Transverse colon (tissue), 4 donors: ENCODE measurements at regions not wholly inside any gene's neighbourhood (a gene's known extent, or its start where the extent isn't known, plus 50 kb on each side); places are given as distances from the start of the nearest gene placed in this dataset.

Source experiments
- CTCF ChIP-seq, 5 experiments: fragments of 200-600 bp in 3 of 5; fragments of 450-650 bp in 2 of 5; sonication (generic) in 3 of 5; IDR thresholded peaks; 1 replicate in 2 of 5; 2 replicates in 3 of 5; pipeline ENCODE4 v1.5.1; 2016 to 2017; ENCODE audit warnings: antibody characterized with exemption in 5 of 5, inconsistent platforms in 3 of 5, mild to moderate bottlenecking in 2 of 5, moderate library complexity in 1 of 5
- EP300 ChIP-seq: sonication (generic); formaldehyde crosslinking; IDR thresholded peaks from one replicate; pipeline ENCODE4 v1.6.1; 2017; ENCODE audit warnings: antibody characterized with exemption, low read depth
- POLR2A ChIP-seq: fragments of 450-650 bp; IDR thresholded peaks from one replicate; pipeline ENCODE4 v1.6.1; 2016; ENCODE audit warnings: antibody characterized with exemption, mild to moderate bottlenecking, moderate library complexity
- POLR2AphosphoS5 ChIP-seq, 3 donors: sonication (generic); formaldehyde crosslinking; IDR thresholded peaks; one replicate each; pipeline ENCODE4 v1.6.1; 2016; ENCODE audit warnings: antibody characterized with exemption in 3 of 3

GRCh38 chr5:106818552-106818951 is 852.2 kb downstream of the EFNA5 start:
- TF ChIP-seq CTCF (IDR thresholded peaks at IDR 0.05): no peak
- TF ChIP-seq POLR2A: no peak
- no peak for TF ChIP-seq POLR2AphosphoS5 (IDR thresholded peaks at IDR 0.05)
- no peak for TF ChIP-seq EP300
